Ishikawa (cell line): ENCODE measurements at regions not wholly inside any gene's neighbourhood (a gene's known extent, or its start where the extent isn't known, plus 50 kb on each side); places are given as distances from the start of the nearest gene placed in this dataset.

Experiments used
- CEBPB ChIP-seq: IDR thresholded peaks from 2 replicates; pipeline ENCODE4 v1.6.1; 2012
- CREB1 ChIP-seq: IDR thresholded peaks from 2 replicates; pipeline ENCODE4 v1.6.1; 2012; ENCODE audit warnings: low read depth
- EGR1 ChIP-seq: IDR thresholded peaks from 2 replicates; pipeline ENCODE4 v1.6.1; 2012
- EP300 ChIP-seq: IDR thresholded peaks from 2 replicates; pipeline ENCODE4 v1.6.1; 2012; ENCODE audit warnings: borderline replicate concordance
- FOXM1 ChIP-seq: IDR thresholded peaks from 2 replicates; pipeline ENCODE4 v1.6.1; 2012; ENCODE audit warnings: low read depth, borderline replicate concordance
- MAX ChIP-seq: IDR thresholded peaks from 2 replicates; pipeline ENCODE4 v1.6.1; 2012
- NFIC ChIP-seq: IDR thresholded peaks from 2 replicates; pipeline ENCODE4 v1.6.1; 2012
- RAD21 ChIP-seq: IDR thresholded peaks from 2 replicates; pipeline ENCODE4 v1.6.1; 2012; ENCODE audit warnings: low read depth
- REST ChIP-seq: IDR thresholded peaks from 2 replicates; pipeline ENCODE4 v1.6.1; 2012; ENCODE audit warnings: low read depth, mild to moderate bottlenecking
- TAF1 ChIP-seq: IDR thresholded peaks from 2 replicates; pipeline ENCODE4 v1.6.1; 2012; ENCODE audit warnings: low read depth, mild to moderate bottlenecking
- TCF12 ChIP-seq: IDR thresholded peaks from 2 replicates; pipeline ENCODE4 v1.6.1; 2012; ENCODE audit warnings: low read depth
- TEAD4 ChIP-seq: IDR thresholded peaks from 2 replicates; pipeline ENCODE4 v1.6.1; 2012
- USF1 ChIP-seq: IDR thresholded peaks from 2 replicates; pipeline ENCODE4 v1.6.1; 2012
- YY1 ChIP-seq: IDR thresholded peaks from 2 replicates; pipeline ENCODE4 v1.6.1; 2012; ENCODE audit warnings: low read depth
- ZBTB7A ChIP-seq: IDR thresholded peaks from 2 replicates; pipeline ENCODE4 v1.6.1; 2012; ENCODE audit warnings: low read depth

GRCh38 chr12:69179786-69180185 is 59.6 kb upstream of the CPSF6 start:
- TF ChIP-seq TEAD4 (no peak), ZBTB7A (no peak), CEBPB (no peak), FOXM1 (no peak)

- TF ChIP-seq CREB1 (no peak), MAX (no peak), ZBTB7A (no peak), USF1 (no peak), CEBPB (no peak), TAF1 (no peak), FOXM1 (no peak), NFIC (no peak), REST (no peak), RAD21 (no peak), YY1 (no peak), EP300 (no peak), EGR1 (no peak), TEAD4 (no peak), TCF12 (no peak)
These were observed 49.9 kb upstream of the CPSF6 start for GRCh38 chr12:69189378-69189978.
